ENCODE measurements at regions not wholly inside any gene's neighbourhood (a gene's known extent, or its start where the extent isn't known, plus 50 kb on each side); places are given as distances from the start of the nearest gene placed in this dataset.

GRCh38 chr11:32229576-32230240, 138.8 kb downstream of the RCN1 start:
- TF ChIP-seq CTCF (IDR thresholded peaks at IDR 0.05) (no peak), POLR2A (IDR thresholded peaks at IDR 0.05) (no peak)

Measured in thyroid gland (tissue), 4 donors.